VCaP (cell line): ENCODE measurements at regions not wholly inside any gene's neighbourhood (a gene's known extent, or its start where the extent isn't known, plus 50 kb on each side); places are given as distances from the start of the nearest gene placed in this dataset.

Source experiments
- H3K27ac ChIP-seq: fragments of 450-650 bp; 2 replicates; pipeline ENCODE4 v1.5.1; 2017
- CTCF ChIP-seq: fragments of 450-650 bp; conservative IDR thresholded peaks from 2 replicates; pipeline ENCODE4 v1.5.1; 2017; ENCODE audit warnings: mild to moderate bottlenecking, moderate library complexity

- no peak for TF ChIP-seq CTCF
- no peak overlapping the region for H3K27ac ChIP-seq
Measured at GRCh38 chr2:61762292-61762691, 91.6 kb downstream of the FAM161A start.

- no peak overlapping the region for H3K27ac ChIP-seq
- TF ChIP-seq CTCF, result no peak
Measured at GRCh38 chr2:61759718-61760117, 94.1 kb downstream of the FAM161A start.

- no peak overlapping the region for H3K27ac ChIP-seq
- no peak for TF ChIP-seq CTCF
Measured at GRCh38 chr2:61759005-61759404, 94.9 kb downstream of the FAM161A start.

- no peak for TF ChIP-seq CTCF
- no peak overlapping the region for H3K27ac ChIP-seq
Measured at GRCh38 chr2:61758159-61758558, 95.7 kb downstream of the FAM161A start.

GRCh38 chr2:61753512-61753911 lies 100.3 kb downstream of the FAM161A start:
- H3K27ac ChIP-seq, result no peak overlapping the region
- TF ChIP-seq CTCF, result no peak

GRCh38 chr2:61750624-61751023 lies 103.2 kb downstream of the FAM161A start:
- no peak for TF ChIP-seq CTCF

GRCh38 chr2:61742955-61743354 lies 110.9 kb downstream of the FAM161A start:
- no peak for TF ChIP-seq CTCF
- no peak overlapping the region for H3K27ac ChIP-seq

More at GRCh38 chr2:61750624-61751023, 103.2 kb downstream of the FAM161A start:
- H3K27ac ChIP-seq, result peak overlapping the region; percentile 41

GRCh38 chr2:61737841-61738240 lies 116.0 kb downstream of the FAM161A start:
- TF ChIP-seq CTCF, result no peak

More at GRCh38 chr2:61737841-61738240, 116.0 kb downstream of the FAM161A start:
- H3K27ac ChIP-seq, result no peak overlapping the region
